ENCODE measurements at regions not wholly inside any gene's neighbourhood (a gene's known extent, or its start where the extent isn't known, plus 50 kb on each side); places are given as distances from the start of the nearest gene placed in this dataset.

DNA sequence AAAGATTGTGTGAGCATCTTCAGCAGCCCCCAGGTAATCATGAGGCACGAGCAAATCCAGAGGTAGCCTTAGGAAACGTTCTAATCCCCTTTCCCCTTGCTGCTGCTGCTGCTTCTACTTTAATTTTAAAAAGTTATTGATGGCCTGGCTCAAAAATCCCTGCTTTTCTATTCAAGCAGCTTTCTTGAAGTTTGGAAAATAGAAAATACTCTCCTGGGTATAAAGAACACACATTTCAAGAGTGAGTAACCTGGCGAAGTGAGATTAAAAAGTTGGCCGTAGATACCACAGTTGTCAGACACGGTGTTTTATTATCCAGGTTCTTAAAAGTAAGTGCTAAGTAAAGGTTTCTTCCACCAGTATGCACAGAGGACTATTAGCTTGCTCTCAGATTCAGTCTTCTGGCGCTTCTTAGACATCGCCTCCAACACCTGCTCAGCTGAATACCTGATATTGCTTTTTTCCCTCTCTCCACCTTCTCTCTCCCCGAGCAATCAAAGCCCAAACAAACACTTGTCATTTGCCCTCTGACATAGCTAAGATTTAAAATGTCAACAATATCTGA lies 150.7 kb downstream of the EDN3 start:
- Histone ChIP-seq H3K9ac (ENCODE audit: low read length) (no peak overlapping the region), H3F3A (ENCODE audit: insufficient read depth) (no peaks in the 10 kb centered on the region), H3K79me2 (ENCODE audit: insufficient read depth, low read length) (no peaks in the 10 kb centered on the region), H3K4me3 (ENCODE audit: insufficient read depth, low read length, poor library complexity, severe bottlenecking) (no peak overlapping the region), H4K20me1 (ENCODE audit: low read depth, low read length) (no peaks in the 10 kb centered on the region), H3K4me2 (ENCODE audit: low read depth, low read length, poor library complexity, severe bottlenecking) (no peak overlapping the region), H3K9me3 (ENCODE audit: insufficient read depth, low read length) (no peaks in the 10 kb centered on the region), H3K27ac (ENCODE audit: low read depth, low read length) (no peak overlapping the region), H3K36me3 (ENCODE audit: low read length) (no peaks in the 10 kb centered on the region), H3K9me2 (replicated peaks; ENCODE audit: insufficient read depth, low read length) (no peaks in the 10 kb centered on the region), H2AFZ (ENCODE audit: low read depth, low read length, severe bottlenecking) (no peak overlapping the region), H3K27me3 (ENCODE audit: low read length) (no peaks in the 10 kb centered on the region; the same call in 1 of the 2 replicates)
- TF ChIP-seq, protein P1, sequence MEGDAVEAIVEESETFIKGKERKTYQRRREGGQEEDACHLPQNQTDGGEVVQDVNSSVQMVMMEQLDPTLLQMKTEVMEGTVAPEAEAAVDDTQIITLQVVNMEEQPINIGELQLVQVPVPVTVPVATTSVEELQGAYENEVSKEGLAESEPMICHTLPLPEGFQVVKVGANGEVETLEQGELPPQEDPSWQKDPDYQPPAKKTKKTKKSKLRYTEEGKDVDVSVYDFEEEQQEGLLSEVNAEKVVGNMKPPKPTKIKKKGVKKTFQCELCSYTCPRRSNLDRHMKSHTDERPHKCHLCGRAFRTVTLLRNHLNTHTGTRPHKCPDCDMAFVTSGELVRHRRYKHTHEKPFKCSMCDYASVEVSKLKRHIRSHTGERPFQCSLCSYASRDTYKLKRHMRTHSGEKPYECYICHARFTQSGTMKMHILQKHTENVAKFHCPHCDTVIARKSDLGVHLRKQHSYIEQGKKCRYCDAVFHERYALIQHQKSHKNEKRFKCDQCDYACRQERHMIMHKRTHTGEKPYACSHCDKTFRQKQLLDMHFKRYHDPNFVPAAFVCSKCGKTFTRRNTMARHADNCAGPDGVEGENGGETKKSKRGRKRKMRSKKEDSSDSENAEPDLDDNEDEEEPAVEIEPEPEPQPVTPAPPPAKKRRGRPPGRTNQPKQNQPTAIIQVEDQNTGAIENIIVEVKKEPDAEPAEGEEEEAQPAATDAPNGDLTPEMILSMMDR (IDR thresholded peaks at IDR 0.05; ENCODE audit: insufficient read depth, low read length, poor library complexity, severe bottlenecking): no peak
- no peak for TF ChIP-seq EZH2phosphoT487 (conservative IDR thresholded peaks at IDR 0.05; ENCODE audit: low read length)

DNA sequence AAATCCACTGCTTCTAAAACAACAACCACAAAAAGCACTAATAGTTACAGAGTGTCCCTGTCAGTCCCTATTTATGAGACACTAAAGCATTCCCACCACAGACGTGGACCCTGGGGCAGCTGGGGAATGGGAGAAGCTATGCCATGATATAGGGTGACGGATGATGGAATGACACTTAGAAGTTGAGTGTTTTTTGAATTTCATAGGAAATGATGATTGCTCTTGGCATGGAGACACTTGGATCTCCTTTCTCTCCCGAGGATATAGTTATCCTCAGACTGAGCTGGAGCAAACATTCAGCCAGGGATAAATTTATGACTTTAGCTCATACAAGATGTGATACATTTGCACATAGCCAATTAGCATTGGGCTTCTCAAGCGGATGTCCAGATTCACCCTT lies 151.2 kb downstream of the EDN3 start:
- H3K27me3 ChIP-seq (ENCODE audit: low read length): no peaks in the 10 kb centered on the region; the same call in 1 of the 2 replicates
- no peaks in the 10 kb centered on the region for H3F3A ChIP-seq (ENCODE audit: insufficient read depth)
- no peaks in the 10 kb centered on the region for H3K36me3 ChIP-seq (ENCODE audit: low read length)
- no peaks in the 10 kb centered on the region for H3K79me2 ChIP-seq (ENCODE audit: insufficient read depth, low read length)
- no peak overlapping the region for H2AFZ ChIP-seq (ENCODE audit: low read depth, low read length, severe bottlenecking)
- H4K20me1 ChIP-seq (ENCODE audit: low read depth, low read length): no peaks in the 10 kb centered on the region
- no peaks in the 10 kb centered on the region for H3K9me3 ChIP-seq (ENCODE audit: insufficient read depth, low read length)
- TF ChIP-seq, protein P1 (IDR thresholded peaks at IDR 0.05; ENCODE audit: insufficient read depth, low read length, poor library complexity, severe bottlenecking): no peak
- TF ChIP-seq EZH2phosphoT487 (conservative IDR thresholded peaks at IDR 0.05; ENCODE audit: low read length): no peak
- no peak overlapping the region for H3K4me2 ChIP-seq (ENCODE audit: low read depth, low read length, poor library complexity, severe bottlenecking)
- no peak overlapping the region for H3K27ac ChIP-seq (ENCODE audit: low read depth, low read length)
- no peak overlapping the region for H3K4me3 ChIP-seq (ENCODE audit: insufficient read depth, low read length, poor library complexity, severe bottlenecking)
- no peak overlapping the region for H3K9ac ChIP-seq (ENCODE audit: low read length)
- H3K9me2 ChIP-seq (replicated peaks; ENCODE audit: insufficient read depth, low read length): no peaks in the 10 kb centered on the region

DNA sequence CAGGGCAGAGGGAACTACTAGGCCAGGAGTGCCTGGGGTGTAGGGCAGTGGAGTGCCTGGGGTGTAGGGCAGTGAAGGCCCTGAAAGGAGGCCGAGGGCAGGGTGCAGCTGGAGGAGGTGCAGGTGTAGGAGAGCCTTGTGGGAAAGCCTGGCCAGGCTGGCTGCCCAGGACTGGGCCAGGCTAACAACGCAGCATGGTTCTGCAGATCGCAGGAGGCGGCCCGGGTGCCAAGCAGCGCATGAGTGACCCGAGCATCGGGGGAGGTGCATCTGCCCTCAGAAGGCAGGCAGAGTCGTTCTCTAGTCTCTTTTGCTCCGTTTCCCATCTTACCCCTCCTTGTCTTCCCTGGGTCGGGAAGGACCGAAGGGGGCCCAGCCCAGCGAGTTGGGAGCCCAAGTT lies 151.5 kb upstream of the PHACTR3 start:
- Histone ChIP-seq H3K4me2 (ENCODE audit: low read depth, low read length, poor library complexity, severe bottlenecking) (no peak overlapping the region), H3K79me2 (ENCODE audit: insufficient read depth, low read length) (no peaks in the 10 kb centered on the region)
- TF ChIP-seq, protein P1 (IDR thresholded peaks at IDR 0.05; ENCODE audit: insufficient read depth, low read length, poor library complexity, severe bottlenecking): no peak

More for the DNA sequence above, 151.5 kb upstream of the PHACTR3 start:
- Histone ChIP-seq H4K20me1 (ENCODE audit: low read depth, low read length) (no peaks in the 10 kb centered on the region), H3K27me3 (ENCODE audit: low read length) (no peaks in the 10 kb centered on the region; the same call in 1 of the 2 replicates), H3K9ac (ENCODE audit: low read length) (no peak overlapping the region), H3K9me2 (replicated peaks; ENCODE audit: insufficient read depth, low read length) (no peaks in the 10 kb centered on the region), H3F3A (ENCODE audit: insufficient read depth) (no peaks in the 10 kb centered on the region), H3K36me3 (ENCODE audit: low read length) (no peaks in the 10 kb centered on the region), H3K27ac (ENCODE audit: low read depth, low read length) (no peak overlapping the region), H3K9me3 (ENCODE audit: insufficient read depth, low read length) (no peaks in the 10 kb centered on the region), H2AFZ (ENCODE audit: low read depth, low read length, severe bottlenecking) (no peak overlapping the region), H3K4me3 (ENCODE audit: insufficient read depth, low read length, poor library complexity, severe bottlenecking) (no peak overlapping the region)

Measured in SU-DHL-6 (cell line).